ENCODE measurements at regions not wholly inside any gene's neighbourhood (a gene's known extent, or its start where the extent isn't known, plus 50 kb on each side); places are given as distances from the start of the nearest gene placed in this dataset.
"Not testable (repeated sequence)": the region's sequence is repeated elsewhere in the genome, so short reads cannot be mapped to it uniquely, and the experiment has no call there.

GRCh38 chr3:67072640-67073039 is 74.5 kb downstream of the KBTBD8 start:
- not testable (repeated sequence) for TF ChIP-seq CTCF (IDR thresholded peaks at IDR 0.05; ENCODE audit: low read length); EZH2 (IDR thresholded peaks at IDR 0.05; ENCODE audit: borderline replicate concordance, low read length)
